Prostate gland (tissue), 2 donors: ENCODE measurements at regions not wholly inside any gene's neighbourhood (a gene's known extent, or its start where the extent isn't known, plus 50 kb on each side); places are given as distances from the start of the nearest gene placed in this dataset.

Source experiments
- POLR2A ChIP-seq: fragments of 450-650 bp; IDR thresholded peaks from one replicate; pipeline ENCODE4 v1.6.1; 2016; ENCODE audit warnings: antibody characterized with exemption, mild to moderate bottlenecking
- TF ChIP-seq, protein P1 (sequence below), 4 experiments: fragments of 200-600 bp in 2 of 4; fragments of 450-650 bp in 2 of 4; sonication (generic) in 2 of 4; IDR thresholded peaks; 1 replicate in 3 of 4; 2 replicates in 1 of 4; pipeline ENCODE4 v1.5.1; 2016 to 2019; ENCODE audit warnings: antibody characterized with exemption in 4 of 4, mild to moderate bottlenecking in 2 of 4, moderate library complexity in 2 of 4

DNA sequence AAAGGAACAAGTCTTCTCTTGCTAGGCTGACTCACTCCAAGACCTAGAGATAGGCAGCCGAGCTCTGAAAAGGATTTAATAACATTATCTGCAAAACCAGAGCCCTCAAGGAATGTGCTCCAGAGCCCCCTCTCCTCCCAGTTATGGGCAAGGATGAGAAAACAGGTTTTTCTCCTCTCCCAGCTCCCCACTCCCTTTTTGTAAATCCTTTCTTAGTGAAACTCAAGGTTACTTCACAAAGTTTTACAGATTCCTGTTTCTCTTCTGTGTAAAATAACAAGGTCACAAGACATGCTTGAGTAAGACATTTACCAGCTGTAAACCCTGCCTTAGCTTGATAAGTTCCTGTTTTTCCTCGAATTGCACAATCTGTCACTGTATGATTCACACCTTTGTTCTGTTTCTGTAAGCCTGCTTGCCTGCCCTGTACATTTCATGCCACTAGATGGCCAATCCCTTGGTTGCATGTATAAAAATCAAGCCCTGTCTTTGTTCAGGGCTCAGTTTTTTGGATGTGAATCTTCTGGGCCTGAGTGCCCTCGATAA is 489.4 kb downstream of the KCNA4 start:
- TF ChIP-seq, protein P1, sequence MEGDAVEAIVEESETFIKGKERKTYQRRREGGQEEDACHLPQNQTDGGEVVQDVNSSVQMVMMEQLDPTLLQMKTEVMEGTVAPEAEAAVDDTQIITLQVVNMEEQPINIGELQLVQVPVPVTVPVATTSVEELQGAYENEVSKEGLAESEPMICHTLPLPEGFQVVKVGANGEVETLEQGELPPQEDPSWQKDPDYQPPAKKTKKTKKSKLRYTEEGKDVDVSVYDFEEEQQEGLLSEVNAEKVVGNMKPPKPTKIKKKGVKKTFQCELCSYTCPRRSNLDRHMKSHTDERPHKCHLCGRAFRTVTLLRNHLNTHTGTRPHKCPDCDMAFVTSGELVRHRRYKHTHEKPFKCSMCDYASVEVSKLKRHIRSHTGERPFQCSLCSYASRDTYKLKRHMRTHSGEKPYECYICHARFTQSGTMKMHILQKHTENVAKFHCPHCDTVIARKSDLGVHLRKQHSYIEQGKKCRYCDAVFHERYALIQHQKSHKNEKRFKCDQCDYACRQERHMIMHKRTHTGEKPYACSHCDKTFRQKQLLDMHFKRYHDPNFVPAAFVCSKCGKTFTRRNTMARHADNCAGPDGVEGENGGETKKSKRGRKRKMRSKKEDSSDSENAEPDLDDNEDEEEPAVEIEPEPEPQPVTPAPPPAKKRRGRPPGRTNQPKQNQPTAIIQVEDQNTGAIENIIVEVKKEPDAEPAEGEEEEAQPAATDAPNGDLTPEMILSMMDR (IDR thresholded peaks at IDR 0.05), result no peak
- no peak for TF ChIP-seq POLR2A
